GM13977 (cell line): ENCODE measurements at regions not wholly inside any gene's neighbourhood (a gene's known extent, or its start where the extent isn't known, plus 50 kb on each side); places are given as distances from the start of the nearest gene placed in this dataset.

Source experiments
- DNase-seq: peaks from one replicate; pipeline ENCODE4 v3.0.0; 2012; ENCODE audit warnings: low spot score
- in situ Hi-C: fragments of 300-500 bp; cut with MboI; formaldehyde crosslinking; loops from one replicate; pipeline ENCODE4 v1.12.0; 2022; ENCODE audit warnings: low sequenced_read_pairs, low pct_unique_long_range_greater_than_20kb, mixed read lengths, inconsistent platforms; ENCODE audit not compliant: unreplicated experiment
- TF ChIP-seq, protein P1 (sequence below): IDR thresholded peaks from 2 replicates; pipeline ENCODE4 v1.5.1; 2012; ENCODE audit warnings: mild to moderate bottlenecking, control low read depth; ENCODE audit not compliant: insufficient read depth; ENCODE audit errors: extremely low read depth, missing control alignments

- no peak for DNase-seq
- TF ChIP-seq, protein P1, sequence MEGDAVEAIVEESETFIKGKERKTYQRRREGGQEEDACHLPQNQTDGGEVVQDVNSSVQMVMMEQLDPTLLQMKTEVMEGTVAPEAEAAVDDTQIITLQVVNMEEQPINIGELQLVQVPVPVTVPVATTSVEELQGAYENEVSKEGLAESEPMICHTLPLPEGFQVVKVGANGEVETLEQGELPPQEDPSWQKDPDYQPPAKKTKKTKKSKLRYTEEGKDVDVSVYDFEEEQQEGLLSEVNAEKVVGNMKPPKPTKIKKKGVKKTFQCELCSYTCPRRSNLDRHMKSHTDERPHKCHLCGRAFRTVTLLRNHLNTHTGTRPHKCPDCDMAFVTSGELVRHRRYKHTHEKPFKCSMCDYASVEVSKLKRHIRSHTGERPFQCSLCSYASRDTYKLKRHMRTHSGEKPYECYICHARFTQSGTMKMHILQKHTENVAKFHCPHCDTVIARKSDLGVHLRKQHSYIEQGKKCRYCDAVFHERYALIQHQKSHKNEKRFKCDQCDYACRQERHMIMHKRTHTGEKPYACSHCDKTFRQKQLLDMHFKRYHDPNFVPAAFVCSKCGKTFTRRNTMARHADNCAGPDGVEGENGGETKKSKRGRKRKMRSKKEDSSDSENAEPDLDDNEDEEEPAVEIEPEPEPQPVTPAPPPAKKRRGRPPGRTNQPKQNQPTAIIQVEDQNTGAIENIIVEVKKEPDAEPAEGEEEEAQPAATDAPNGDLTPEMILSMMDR: no peak
- in situ Hi-C loops: no loop called here
Measured at GRCh38 chr17:63232565-63233310, 213.4 kb downstream of the CYB561 start.

DNA sequence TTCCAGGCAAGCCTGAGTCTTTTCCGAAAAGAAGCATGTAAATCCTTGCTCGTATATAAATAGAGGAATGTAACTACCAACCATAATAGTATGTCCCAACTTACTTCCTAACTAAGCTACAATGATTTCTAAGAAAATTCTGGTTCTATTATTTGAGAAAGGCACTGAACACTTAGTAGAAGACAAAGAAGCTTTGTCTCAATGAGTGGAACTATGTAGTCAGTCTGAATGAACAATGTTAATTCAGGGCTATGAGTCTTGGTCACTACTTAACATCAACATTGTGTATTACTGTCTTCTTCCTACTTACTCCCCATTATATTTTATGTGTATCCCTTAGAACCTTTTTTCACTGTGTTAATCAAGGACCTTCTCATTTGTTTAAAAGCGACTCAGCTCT lies 206.0 kb downstream of the CYB561 start:
- in situ Hi-C loops: no loop called here
- no peak for DNase-seq
- TF ChIP-seq, protein P1: no peak

GRCh38 chr17:63246344-63246743 lies 199.8 kb downstream of the CYB561 start:
- in situ Hi-C loops: no loop called here
- TF ChIP-seq, protein P1: no peak
- DNase-seq: no peak

DNA sequence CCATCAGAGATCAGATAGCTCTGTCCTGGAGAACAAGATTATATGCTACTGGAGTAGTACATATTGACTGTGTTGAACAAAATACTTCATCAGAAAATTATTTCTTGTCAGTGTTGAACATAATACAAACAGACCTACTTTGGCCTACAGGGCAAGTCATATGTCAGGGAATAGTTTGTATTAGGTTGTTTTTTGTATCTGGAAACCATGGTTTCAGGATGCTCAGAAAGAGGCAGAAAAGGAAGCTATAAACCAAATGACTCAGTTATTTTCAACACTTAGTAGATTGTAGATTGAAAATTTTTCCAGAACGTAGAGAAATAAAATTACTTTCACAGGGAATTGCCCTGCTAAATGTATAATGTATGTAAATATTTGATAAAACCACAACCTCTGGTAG lies 198.4 kb downstream of the CYB561 start:
- in situ Hi-C loops: no loop called here
- DNase-seq: no peak
- TF ChIP-seq, protein P1: no peak

DNA sequence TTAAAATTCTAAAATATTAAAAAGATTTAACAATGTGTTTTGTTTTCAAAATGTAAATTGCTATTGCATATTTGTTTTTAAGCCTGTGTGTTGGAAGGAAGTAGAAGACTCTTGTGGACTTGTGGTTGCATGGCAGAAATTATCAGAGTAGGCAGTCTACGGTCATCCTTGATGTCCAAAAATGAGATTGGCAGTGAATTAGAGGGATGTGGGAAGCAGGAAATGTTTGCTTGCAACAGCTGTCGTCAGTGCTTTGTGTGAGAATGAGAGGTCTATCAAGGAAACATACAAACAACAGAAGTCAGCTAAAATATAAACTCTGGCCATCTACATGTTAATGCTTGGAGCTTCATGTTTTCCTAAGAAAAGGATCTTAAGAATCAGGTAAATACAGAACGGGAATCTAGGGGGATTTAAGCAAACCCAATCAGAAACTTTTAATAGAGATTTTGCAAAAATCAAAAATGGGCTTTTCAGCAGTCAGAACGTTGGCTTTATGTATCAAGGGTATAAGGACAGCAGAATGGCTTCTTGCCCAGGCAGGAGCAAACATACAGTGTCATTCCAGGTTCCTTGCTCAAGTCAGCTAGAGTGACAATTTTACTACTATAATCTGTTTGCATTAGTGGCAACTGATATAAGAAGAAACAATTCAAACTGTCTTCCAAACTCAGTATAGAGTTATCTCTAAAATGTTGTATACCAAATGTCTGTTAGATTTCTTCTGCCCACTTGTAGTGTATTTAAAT lies 196.7 kb downstream of the CYB561 start:
- TF ChIP-seq, protein P1: no peak
- no peak for DNase-seq
- in situ Hi-C loops: no loop called here

DNA sequence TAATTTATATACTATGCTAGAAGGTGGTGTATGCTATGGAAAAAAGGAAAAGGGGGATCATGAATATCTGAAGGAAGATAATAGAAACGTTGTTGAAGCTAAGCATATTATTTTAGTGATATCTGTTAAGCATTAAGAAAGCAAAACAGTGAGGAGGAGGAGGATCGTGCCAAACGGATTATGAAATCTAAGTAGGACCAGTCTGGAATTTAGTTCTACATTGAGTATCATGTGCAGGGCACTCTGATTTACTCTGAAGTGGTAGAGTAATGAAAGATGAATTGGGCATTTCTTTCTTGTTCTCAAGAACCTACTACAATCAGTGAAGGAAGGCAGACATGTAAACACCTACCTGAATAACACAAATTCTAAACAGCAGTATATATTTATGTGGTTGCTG lies 195.3 kb downstream of the CYB561 start:
- in situ Hi-C loops: no loop called here
- DNase-seq: no peak
- TF ChIP-seq, protein P1: no peak
